Right ventricle myocardium superior (tissue), 1 donor: ENCODE measurements at regions not wholly inside any gene's neighbourhood (a gene's known extent, or its start where the extent isn't known, plus 50 kb on each side); places are given as distances from the start of the nearest gene placed in this dataset.
"Not testable (repeated sequence)": the region's sequence is repeated elsewhere in the genome, so short reads cannot be mapped to it uniquely, and the experiment has no call there.

Source experiments
- ATAC-seq: fragments of 200-7000 bp; cut with Tn5 transposase; one replicate; pipeline ENCODE4 v1.9.1; 2020; ENCODE audit warnings: mild to moderate bottlenecking; ENCODE audit not compliant: poor library complexity
- DNase-seq: peaks from one replicate; pipeline ENCODE4 v3.0.0-alpha.2; 2020
- intact Hi-C: fragments of 100-400 bp; cut with DNase I; formaldehyde crosslinking; loops from one replicate; pipeline ENCODE4 v1.11.2; 2022
- donor health status: DM: no; HTN: yes; CAD: no; lungs with severe emphysema.

- DNase-seq (no peak), ATAC-seq (no peak)
- intact Hi-C loops, result no loop called here
Measured at GRCh38 chr15:98546329-98546728, 102.0 kb upstream of the IGF1R start.

- intact Hi-C loops, result no loop called here
- ATAC-seq (no peak), DNase-seq (no peak)
Measured at GRCh38 chr15:98547275-98547674, 101.1 kb upstream of the IGF1R start.

GRCh38 chr15:98547741-98548138, 100.6 kb upstream of the IGF1R start:
- intact Hi-C loops, result no loop called here
- DNase-seq (peak; percentile 47), ATAC-seq (peak; percentile 35)

- intact Hi-C loops, result no loop called here
- DNase-seq, result peak; percentile 84
- peak; percentile 92 for ATAC-seq
Measured at GRCh38 chr15:98548139-98548971, 100.0 kb upstream of the IGF1R start.

GRCh38 chr15:98549003-98549402, 99.3 kb upstream of the IGF1R start:
- intact Hi-C loops, result no loop called here
- DNase-seq (no peak), ATAC-seq (no peak)

GRCh38 chr15:98549741-98550140, 98.6 kb upstream of the IGF1R start:
- DNase-seq, result no peak
- ATAC-seq, result no peak
- intact Hi-C loops, result no loop called here

- intact Hi-C loops, DNase-seq, ATAC-seq: not testable (repeated sequence)
Measured at GRCh38 chr15:98550363-98550762, 98.0 kb upstream of the IGF1R start.

- ATAC-seq, result no peak
- intact Hi-C loops, result no loop called here
- DNase-seq, result no peak
Measured at GRCh38 chr15:98551936-98552562, 96.3 kb upstream of the IGF1R start.

GRCh38 chr15:98554272-98555172, 93.8 kb upstream of the IGF1R start:
- intact Hi-C loops, result no loop called here
- ATAC-seq (no peak), DNase-seq (no peak)

GRCh38 chr15:98555173-98555515, 93.2 kb upstream of the IGF1R start:
- no peak for DNase-seq
- ATAC-seq, result no peak
- intact Hi-C loops, result no loop called here

GRCh38 chr15:98556321-98556720, 92.0 kb upstream of the IGF1R start:
- intact Hi-C loops, result no loop called here
- no peak for ATAC-seq
- DNase-seq, result no peak

- DNase-seq (no peak), ATAC-seq (no peak)
- intact Hi-C loops, result no loop called here
Measured at GRCh38 chr15:98560338-98560737, 88.0 kb upstream of the IGF1R start.

GRCh38 chr15:98561169-98561941, 87.0 kb upstream of the IGF1R start:
- intact Hi-C loops, result no loop called here
- DNase-seq, result no peak
- no peak for ATAC-seq

- DNase-seq, result no peak
- intact Hi-C loops, result no loop called here
- ATAC-seq, result no peak
Measured at GRCh38 chr15:98562331-98562937, 85.9 kb upstream of the IGF1R start.

GRCh38 chr15:98565566-98565965, 82.8 kb upstream of the IGF1R start:
- intact Hi-C loops, result no loop called here
- no peak for DNase-seq
- no peak for ATAC-seq

GRCh38 chr15:98567951-98568350, 80.4 kb upstream of the IGF1R start:
- no peak for DNase-seq
- no peak for ATAC-seq
- intact Hi-C loops, result no loop called here

GRCh38 chr15:98568382-98569017, 79.8 kb upstream of the IGF1R start:
- intact Hi-C loops, result no loop called here
- DNase-seq (no peak), ATAC-seq (no peak)

- DNase-seq (no peak), ATAC-seq (no peak)
- intact Hi-C loops, result no loop called here
Measured at GRCh38 chr15:98570119-98570518, 78.2 kb upstream of the IGF1R start.
